GM23338 (cell line): ENCODE measurements at regions not wholly inside any gene's neighbourhood (a gene's known extent, or its start where the extent isn't known, plus 50 kb on each side); places are given as distances from the start of the nearest gene placed in this dataset.

Source experiments
- ATAC-seq: fragments of 200-7000 bp; cut with Tn5 transposase; 3 replicates; pipeline ENCODE4 v1.9.1; 2020
- DNase-seq: peaks from one replicate; pipeline ENCODE4 v3.0.0-alpha.2; 2015; ENCODE audit warnings: low spot score
- H2AFZ ChIP-seq: fragments of 200-600 bp; sonication (generic); 2 replicates; pipeline ENCODE4 v1.8.0; 2016; ENCODE audit warnings: antibody characterized with exemption, mild to moderate bottlenecking, moderate library complexity
- H3F3A ChIP-seq: fragments of 200-600 bp; sonication (generic); replicated peaks from 2 replicates; pipeline ENCODE4 v1.8.0; 2017; ENCODE audit warnings: antibody characterized with exemption, mixed run types, low read depth
- H3K27ac ChIP-seq: fragments of 200-600 bp; sonication (generic); 2 replicates; pipeline ENCODE4 v1.6.1; 2016; ENCODE audit warnings: low read depth
- H3K27me3 ChIP-seq: fragments of 200-600 bp; sonication (generic); 2 replicates; pipeline ENCODE4 v1.8.0; 2016; ENCODE audit warnings: mild to moderate bottlenecking, mixed run types, moderate library complexity; ENCODE audit not compliant: insufficient read depth
- H3K36me3 ChIP-seq: fragments of 200-600 bp; sonication (generic); 2 replicates; pipeline ENCODE4 v1.8.0; 2016; ENCODE audit warnings: mild to moderate bottlenecking; ENCODE audit not compliant: insufficient read depth
- H3K4me1 ChIP-seq: fragments of 200-600 bp; sonication (generic); 2 replicates; pipeline ENCODE4 v1.8.0; 2016; ENCODE audit warnings: mild to moderate bottlenecking, moderate library complexity; ENCODE audit not compliant: insufficient read depth
- H3K4me2 ChIP-seq: fragments of 200-600 bp; sonication (generic); 2 replicates; pipeline ENCODE4 v1.7.1; 2017; ENCODE audit warnings: mixed run types
- H3K4me3 ChIP-seq: fragments of 200-600 bp; sonication (generic); 2 replicates; pipeline ENCODE4 v1.6.1; 2016; ENCODE audit warnings: mixed run types
- H3K79me2 ChIP-seq: fragments of 200-600 bp; sonication (generic); replicated peaks from 2 replicates; pipeline ENCODE4 v1.8.0; 2017; ENCODE audit warnings: mild to moderate bottlenecking; ENCODE audit not compliant: insufficient read depth
- H3K9me2 ChIP-seq: fragments of 200-600 bp; sonication (generic); 2 replicates; pipeline ENCODE4 v1.8.0; 2017; ENCODE audit not compliant: insufficient read depth
- H4K20me1 ChIP-seq: fragments of 200-600 bp; sonication (generic); replicated peaks from 2 replicates; pipeline ENCODE4 v1.8.0; 2017; ENCODE audit warnings: mild to moderate bottlenecking; ENCODE audit not compliant: insufficient read depth
- H3K27ac Mint-ChIP-seq: 2 replicates; pipeline ENCODE4 v1.8.0; 2020; ENCODE audit warnings: inconsistent platforms, mild to moderate bottlenecking, moderate library complexity, mixed read lengths
- H3K27me3 Mint-ChIP-seq: 3 replicates; pipeline ENCODE4 v1.8.0; 2022; ENCODE audit warnings: low read depth, mild to moderate bottlenecking, moderate library complexity, mixed read lengths, inconsistent platforms; ENCODE audit not compliant: insufficient read depth, poor library complexity
- H3K36me3 Mint-ChIP-seq: 3 replicates; pipeline ENCODE4 v1.8.0; 2021; ENCODE audit warnings: low read depth, mild to moderate bottlenecking, inconsistent platforms, moderate library complexity, mixed read lengths
- H3K4me1 Mint-ChIP-seq: 3 replicates; pipeline ENCODE4 v1.8.0; 2020; ENCODE audit warnings: mild to moderate bottlenecking, inconsistent platforms, mixed read lengths
- H3K4me3 Mint-ChIP-seq: 3 replicates; pipeline ENCODE4 v1.8.0; 2021; ENCODE audit warnings: moderate library complexity, mild to moderate bottlenecking, inconsistent platforms, mixed read lengths
- H3K9me3 Mint-ChIP-seq: 3 replicates; pipeline ENCODE4 v1.8.0; 2020; ENCODE audit warnings: moderate library complexity, mild to moderate bottlenecking, inconsistent platforms, mixed read lengths
- CREB1 ChIP-seq: fragments of 250-450 bp; sonication (Bioruptor Pico); IDR thresholded peaks from 2 replicates; pipeline ENCODE4 v1.5.0; 2020; ENCODE audit warnings: low read depth, mild to moderate bottlenecking, moderate library complexity
- CTCF ChIP-seq, 2 experiments: fragments of 200-600 bp in 1 of 2; sonication (generic) in 1 of 2; conservative IDR thresholded peaks; 2 replicates each; pipeline versions ENCODE4 v1.5.1 to v1.6.1; 2016 to 2017; ENCODE audit warnings: antibody characterized with exemption in 2 of 2, low read depth in 2 of 2, mild to moderate bottlenecking in 2 of 2, moderate library complexity in 1 of 2
- ETS1 ChIP-seq: IDR thresholded peaks from 2 replicates; pipeline ENCODE4 v1.6.1; 2016; ENCODE audit warnings: antibody characterized with exemption
- EZH2 ChIP-seq: fragments of 200-600 bp; sonication (generic); IDR thresholded peaks from one replicate; pipeline ENCODE4 v1.8.0; 2017; ENCODE audit warnings: antibody characterized with exemption, mild to moderate bottlenecking, low read depth; ENCODE audit not compliant: unreplicated experiment
- EZH2phosphoT487 ChIP-seq: fragments of 200-600 bp; sonication (generic); IDR thresholded peaks from one replicate; pipeline ENCODE4 v1.8.1; 2018; ENCODE audit warnings: antibody characterized with exemption; ENCODE audit not compliant: unreplicated experiment
- JUNB ChIP-seq: IDR thresholded peaks from one replicate; pipeline ENCODE4 v1.6.1; 2016; ENCODE audit warnings: antibody characterized with exemption; ENCODE audit not compliant: unreplicated experiment
- NANOG ChIP-seq: IDR thresholded peaks from 2 replicates; pipeline ENCODE4 v1.6.1; 2016; ENCODE audit warnings: antibody characterized with exemption, borderline replicate concordance
- REST ChIP-seq: IDR thresholded peaks from one replicate; pipeline ENCODE4 v1.6.1; 2018; ENCODE audit warnings: antibody characterized with exemption; ENCODE audit not compliant: unreplicated experiment
- STAT1 ChIP-seq: IDR thresholded peaks from one replicate; pipeline ENCODE4 v1.6.1; 2016; ENCODE audit warnings: antibody characterized with exemption; ENCODE audit not compliant: unreplicated experiment
- ZNF462 ChIP-seq: fragments of 250-450 bp; sonication (Bioruptor Pico); IDR thresholded peaks from 2 replicates; pipeline ENCODE4 v1.5.0; 2020; ENCODE audit warnings: mild to moderate bottlenecking, moderate library complexity

GRCh38 chr22:20638507-20638870, 131.1 kb downstream of the MED15 start:
- Histone ChIP-seq H3K27ac (no peak overlapping the region), H3F3A (no peaks in the 10 kb centered on the region), H3K36me3 (no peaks in the 10 kb centered on the region), H3K9me2 (no peaks in the 10 kb centered on the region), H4K20me1 (no peaks in the 10 kb centered on the region), H3K4me2 (no peak overlapping the region), H3K4me3 (no peak overlapping the region), H3K4me1 (no peaks in the 10 kb centered on the region), H3K79me2 (no peaks in the 10 kb centered on the region), H2AFZ (no peak overlapping the region), H3K27me3 (no peaks in the 10 kb centered on the region)
- Mint-ChIP-seq H3K27me3 (peaks cover 2% of the 10 kb centered on the region), H3K4me3 (no peak overlapping the region), H3K4me1 (0 out of 3 replicates have a peak, but pooled peaks cover under 1% of the 10 kb centered on the region), H3K9me3 (peaks cover 4% of the 10 kb centered on the region; the same call in 2 of the 3 replicates), H3K27ac (no peak overlapping the region), H3K36me3 (no peaks in the 10 kb centered on the region)
- ATAC-seq (no peak), DNase-seq (no peak)
- TF ChIP-seq ZNF462 (CRISPR knock-in tag) (no peak), CTCF (conservative IDR thresholded peaks at IDR 0.05; ENCODE audit: low read depth in 2 of 2) (no peak), REST (no peak), JUNB (no peak), STAT1 (no peak), ETS1 (no peak), EZH2phosphoT487 (no peak), CREB1 (no peak), EZH2 (no peak), NANOG (no peak)
